CD4-positive, alpha-beta T cell (primary cell): ENCODE measurements at regions not wholly inside any gene's neighbourhood (a gene's known extent, or its start where the extent isn't known, plus 50 kb on each side); places are given as distances from the start of the nearest gene placed in this dataset.

Source experiments
- ATAC-seq: fragments of 200-7000 bp; cut with Tn5 transposase; one replicate; pipeline ENCODE4 v1.10.0; 2022; ENCODE audit warnings: mild to moderate bottlenecking; ENCODE audit not compliant: poor library complexity
- CTCF ChIA-PET: fragments of 350-600 bp; sonication (Branson Sonifier 250); formaldehyde crosslinking; loops from one replicate; lab custom pipeline; 2021; ENCODE audit warnings: antibody characterized with exemption, inconsistent platforms; lab: Charles Lee
- POLR2A ChIA-PET: fragments of 350-600 bp; sonication (Branson Sonifier 250); formaldehyde crosslinking; loops from one replicate; lab custom pipeline; 2021; ENCODE audit warnings: antibody characterized with exemption, inconsistent platforms; lab: Charles Lee
- DNase-seq, 14 experiments: peaks; one replicate each; pipeline ENCODE4 v3.0.0-alpha.2; 2013 to 2020; ENCODE audit warnings: mixed read lengths in 2 of 14
- H3K27ac ChIP-seq, 2 donors: one replicate each; pipeline versions ENCODE4 v1.5.1 to v1.7.0; 2013; ENCODE audit warnings: low read length in 2 of 2, low read depth in 1 of 2, mild to moderate bottlenecking in 1 of 2
- H3K27me3 ChIP-seq, 2 experiments: 1 replicate in 1 of 2; 2 replicates in 1 of 2; pipeline versions ENCODE4 v1.6.1 to v1.7.0; 2013; ENCODE audit warnings: low read length in 2 of 2, control low read depth in 1 of 2, mild to moderate bottlenecking in 1 of 2, moderate library complexity in 1 of 2; ENCODE audit not compliant: insufficient read depth in 2 of 2, control insufficient read depth in 1 of 2
- H3K36me3 ChIP-seq: one replicate; pipeline ENCODE4 v1.6.1; 2013; ENCODE audit warnings: low read length, control low read depth; ENCODE audit not compliant: insufficient read depth
- H3K4me1 ChIP-seq: one replicate; pipeline ENCODE4 v1.6.1; 2013; ENCODE audit warnings: low read length, control low read depth; ENCODE audit not compliant: insufficient read depth
- H3K4me3 ChIP-seq: one replicate; pipeline ENCODE4 v1.5.1; 2013; ENCODE audit warnings: mild to moderate bottlenecking, low read length, moderate library complexity
- H3K9me3 ChIP-seq, 2 experiments: 1 replicate in 1 of 2; 2 replicates in 1 of 2; pipeline versions ENCODE4 v1.6.1 to v1.7.0; 2013; ENCODE audit warnings: low read length in 2 of 2, mild to moderate bottlenecking in 2 of 2, control low read depth in 1 of 2, moderate library complexity in 1 of 2; ENCODE audit not compliant: control insufficient read depth in 1 of 2, insufficient read depth in 1 of 2
- H3K27ac Mint-ChIP-seq: one replicate; pipeline ENCODE4 v1.8.0; 2020; ENCODE audit warnings: mixed read lengths
- H3K27me3 Mint-ChIP-seq: one replicate; pipeline ENCODE4 v1.8.0; 2021; ENCODE audit warnings: mixed read lengths
- H3K36me3 Mint-ChIP-seq: one replicate; pipeline ENCODE4 v1.8.0; 2021; ENCODE audit warnings: low read depth, mixed read lengths
- H3K4me1 Mint-ChIP-seq: one replicate; pipeline ENCODE4 v1.8.0; 2021; ENCODE audit warnings: low read depth, mixed read lengths
- H3K4me3 Mint-ChIP-seq: one replicate; pipeline ENCODE4 v1.8.0; 2020; ENCODE audit warnings: mild to moderate bottlenecking, mixed read lengths
- H3K9me3 Mint-ChIP-seq: one replicate; pipeline ENCODE4 v1.8.0; 2020; ENCODE audit warnings: mixed read lengths
- intact Hi-C, 2 experiments: fragments of 100-400 bp; cut with DNase I in 1 of 2; cut with micrococcal nuclease in 1 of 2; formaldehyde crosslinking; loops; one replicate each; pipeline versions ENCODE4 v1.15.1 to v1.9.0; 2023 to 2025; cut with DNase I, micrococcal nuclease
- TF ChIP-seq, protein P1 (sequence below): fragments of 200-600 bp; IDR thresholded peaks from one replicate; pipeline ENCODE4 v1.8.0; 2022; ENCODE audit warnings: antibody characterized with exemption, mild to moderate bottlenecking

DNA sequence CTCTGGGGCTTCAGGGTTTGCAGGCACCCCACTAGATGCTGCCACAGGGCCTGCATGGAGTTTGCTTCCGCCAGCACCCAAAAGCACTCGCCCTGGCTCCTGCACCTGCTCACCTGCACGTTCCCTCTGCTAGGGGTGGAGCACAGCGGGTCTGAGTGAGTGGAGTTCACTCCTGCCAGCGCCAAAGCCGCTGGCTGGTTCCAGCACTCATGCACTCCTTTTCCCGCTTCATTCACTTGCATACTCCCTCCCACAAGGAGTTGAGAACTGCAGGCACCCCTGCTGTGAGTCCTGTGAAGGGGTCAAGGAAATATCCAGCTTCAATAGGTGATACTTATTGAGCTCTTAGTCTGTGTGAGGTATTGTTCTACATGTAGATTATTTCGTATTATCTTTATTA lies 537.5 kb downstream of the NR2F2 start:
- Histone ChIP-seq H3K27me3 (no peaks in the 10 kb centered on the region), H3K36me3 (no peaks in the 10 kb centered on the region), H3K9me3 (peaks cover 0 to 11% of the 10 kb centered on the region in 2 experiments), H3K4me1 (no peaks in the 10 kb centered on the region), H3K4me3 (no peak overlapping the region), H3K27ac (no peak overlapping the region)
- no peaks in the 10 kb centered on the region for H3K36me3 Mint-ChIP-seq
- intact Hi-C loops = no loop called here
- no peak for ATAC-seq
- CTCF ChIA-PET = no interaction called here
- no peaks in the 10 kb centered on the region for H3K9me3 Mint-ChIP-seq
- TF ChIP-seq, protein P1, sequence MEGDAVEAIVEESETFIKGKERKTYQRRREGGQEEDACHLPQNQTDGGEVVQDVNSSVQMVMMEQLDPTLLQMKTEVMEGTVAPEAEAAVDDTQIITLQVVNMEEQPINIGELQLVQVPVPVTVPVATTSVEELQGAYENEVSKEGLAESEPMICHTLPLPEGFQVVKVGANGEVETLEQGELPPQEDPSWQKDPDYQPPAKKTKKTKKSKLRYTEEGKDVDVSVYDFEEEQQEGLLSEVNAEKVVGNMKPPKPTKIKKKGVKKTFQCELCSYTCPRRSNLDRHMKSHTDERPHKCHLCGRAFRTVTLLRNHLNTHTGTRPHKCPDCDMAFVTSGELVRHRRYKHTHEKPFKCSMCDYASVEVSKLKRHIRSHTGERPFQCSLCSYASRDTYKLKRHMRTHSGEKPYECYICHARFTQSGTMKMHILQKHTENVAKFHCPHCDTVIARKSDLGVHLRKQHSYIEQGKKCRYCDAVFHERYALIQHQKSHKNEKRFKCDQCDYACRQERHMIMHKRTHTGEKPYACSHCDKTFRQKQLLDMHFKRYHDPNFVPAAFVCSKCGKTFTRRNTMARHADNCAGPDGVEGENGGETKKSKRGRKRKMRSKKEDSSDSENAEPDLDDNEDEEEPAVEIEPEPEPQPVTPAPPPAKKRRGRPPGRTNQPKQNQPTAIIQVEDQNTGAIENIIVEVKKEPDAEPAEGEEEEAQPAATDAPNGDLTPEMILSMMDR = no peak
- no peak for DNase-seq
- no peak overlapping the region for H3K27ac Mint-ChIP-seq
- no peaks in the 10 kb centered on the region for H3K27me3 Mint-ChIP-seq
- POLR2A ChIA-PET = no interaction called here
- H3K4me1 Mint-ChIP-seq = no peaks in the 10 kb centered on the region
- H3K4me3 Mint-ChIP-seq = no peak overlapping the region

DNA sequence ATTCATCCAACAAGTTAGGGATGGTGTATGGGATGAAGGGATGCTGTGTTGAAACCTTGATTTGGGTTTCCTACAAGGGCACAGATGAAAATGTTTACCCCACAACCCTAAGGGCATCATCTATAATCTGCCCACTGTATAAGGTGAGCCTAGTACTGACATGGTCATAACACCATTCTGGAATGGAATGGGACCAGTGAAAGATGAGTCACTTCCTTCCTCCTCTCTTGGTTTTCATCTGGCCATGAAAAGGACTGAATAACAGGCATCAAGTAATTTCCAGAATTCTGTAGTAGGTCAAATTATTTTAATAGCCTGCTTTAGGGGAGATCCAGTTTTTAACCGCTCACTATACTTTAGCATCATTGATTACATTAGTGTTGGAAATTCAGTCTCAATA lies 538.6 kb downstream of the NR2F2 start:
- ChIA-PET CTCF (interaction anchor here (1.3 kb wide), 1 partner anchor 11 kb away, joined by 4 read pairs; no protein-coding TSS in a partner anchor), POLR2A (no interaction called here)
- no peaks in the 10 kb centered on the region for H3K27me3 Mint-ChIP-seq
- Histone ChIP-seq H3K9me3 (peaks cover 0 to 11% of the 10 kb centered on the region in 2 experiments), H3K27ac (no peak overlapping the region), H3K27me3 (no peaks in the 10 kb centered on the region), H3K4me3 (no peak overlapping the region), H3K4me1 (no peaks in the 10 kb centered on the region), H3K36me3 (no peaks in the 10 kb centered on the region)
- TF ChIP-seq, protein P1 = no peak
- DNase-seq = no peak
- H3K27ac Mint-ChIP-seq = no peak overlapping the region
- H3K9me3 Mint-ChIP-seq = no peaks in the 10 kb centered on the region
- no peaks in the 10 kb centered on the region for H3K36me3 Mint-ChIP-seq
- intact Hi-C loops = no loop called here
- ATAC-seq = no peak
- H3K4me1 Mint-ChIP-seq = no peaks in the 10 kb centered on the region
- H3K4me3 Mint-ChIP-seq = no peak overlapping the region

DNA sequence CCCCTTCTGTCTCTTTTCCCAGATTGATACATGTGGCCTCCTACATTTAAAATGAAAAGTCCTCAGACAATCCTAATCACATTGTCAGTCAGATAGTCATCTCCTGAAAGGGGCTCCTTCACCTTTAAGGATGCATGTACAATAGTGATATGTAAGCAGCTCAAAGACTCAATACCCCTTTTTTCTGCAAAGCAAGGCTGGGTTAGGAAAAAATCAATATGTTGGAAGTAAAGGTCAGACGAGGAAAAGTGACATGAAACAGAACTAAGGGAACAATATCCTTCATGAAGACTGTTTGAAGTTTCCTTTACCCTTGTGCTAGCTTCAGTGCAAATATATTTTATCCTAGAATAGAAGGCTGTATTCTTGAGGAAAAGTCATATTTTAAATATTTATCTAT lies 539.3 kb downstream of the NR2F2 start:
- no peak for DNase-seq
- no peak for ATAC-seq

More for the DNA sequence above, 539.3 kb downstream of the NR2F2 start:
- intact Hi-C loops = no loop called here
- no peaks in the 10 kb centered on the region for H3K4me1 ChIP-seq
- Mint-ChIP-seq H3K27ac (no peak overlapping the region), H3K4me3 (no peak overlapping the region), H3K9me3 (no peaks in the 10 kb centered on the region), H3K4me1 (no peaks in the 10 kb centered on the region), H3K27me3 (no peaks in the 10 kb centered on the region), H3K36me3 (no peaks in the 10 kb centered on the region)
- TF ChIP-seq, protein P1 = no peak
- no peak overlapping the region for H3K27ac ChIP-seq
- H3K9me3 ChIP-seq = peaks cover 0 to 11% of the 10 kb centered on the region in 2 experiments
- H3K36me3 ChIP-seq = no peaks in the 10 kb centered on the region
- H3K27me3 ChIP-seq = no peaks in the 10 kb centered on the region
- POLR2A ChIA-PET = no interaction called here
- CTCF ChIA-PET = interaction anchor here (1.3 kb wide), 1 partner anchor 12 kb away, joined by 4 read pairs; no protein-coding TSS in a partner anchor
- H3K4me3 ChIP-seq = no peak overlapping the region
